ENCODE measurements at regions not wholly inside any gene's neighbourhood (a gene's known extent, or its start where the extent isn't known, plus 50 kb on each side); places are given as distances from the start of the nearest gene placed in this dataset.

DNA sequence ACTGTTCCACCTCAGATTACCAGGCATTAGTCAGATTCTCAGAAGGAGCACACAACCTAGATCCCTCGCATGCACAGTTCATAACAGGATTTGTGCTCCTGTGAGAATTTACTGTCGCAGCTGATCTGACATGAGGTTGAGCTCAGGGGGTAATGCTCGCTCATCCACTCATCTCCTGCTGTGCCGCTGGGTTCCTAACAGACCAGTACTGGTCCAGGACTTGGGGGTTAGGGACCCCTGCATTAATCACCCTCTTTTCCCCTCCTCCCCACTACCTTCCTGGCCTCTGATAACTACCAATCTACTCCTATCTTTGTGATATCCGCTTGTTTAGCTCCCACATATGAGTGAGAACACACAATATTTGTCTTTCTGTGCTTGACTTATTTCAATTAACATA lies 83.5 kb upstream of the FSHB start:
- in situ Hi-C loops (cut with MboI; ENCODE audit: low sequenced_read_pairs in 4 of 4) (no loop called here), intact Hi-C loops (cut with DNase I; ENCODE audit: low total_unique reads) (no loop called here)
- Histone ChIP-seq H3K9me3 (no peaks in the 10 kb centered on the region), H3K4me3 (no peak overlapping the region), H3K27ac (no peak overlapping the region), H3K36me3 (no peaks in the 10 kb centered on the region), H3K4me1 (no peaks in the 10 kb centered on the region), H3K27me3 (no peaks in the 10 kb centered on the region)
- ATAC-seq (no peak), DNase-seq (no peak)
- TF ChIP-seq, protein P1, sequence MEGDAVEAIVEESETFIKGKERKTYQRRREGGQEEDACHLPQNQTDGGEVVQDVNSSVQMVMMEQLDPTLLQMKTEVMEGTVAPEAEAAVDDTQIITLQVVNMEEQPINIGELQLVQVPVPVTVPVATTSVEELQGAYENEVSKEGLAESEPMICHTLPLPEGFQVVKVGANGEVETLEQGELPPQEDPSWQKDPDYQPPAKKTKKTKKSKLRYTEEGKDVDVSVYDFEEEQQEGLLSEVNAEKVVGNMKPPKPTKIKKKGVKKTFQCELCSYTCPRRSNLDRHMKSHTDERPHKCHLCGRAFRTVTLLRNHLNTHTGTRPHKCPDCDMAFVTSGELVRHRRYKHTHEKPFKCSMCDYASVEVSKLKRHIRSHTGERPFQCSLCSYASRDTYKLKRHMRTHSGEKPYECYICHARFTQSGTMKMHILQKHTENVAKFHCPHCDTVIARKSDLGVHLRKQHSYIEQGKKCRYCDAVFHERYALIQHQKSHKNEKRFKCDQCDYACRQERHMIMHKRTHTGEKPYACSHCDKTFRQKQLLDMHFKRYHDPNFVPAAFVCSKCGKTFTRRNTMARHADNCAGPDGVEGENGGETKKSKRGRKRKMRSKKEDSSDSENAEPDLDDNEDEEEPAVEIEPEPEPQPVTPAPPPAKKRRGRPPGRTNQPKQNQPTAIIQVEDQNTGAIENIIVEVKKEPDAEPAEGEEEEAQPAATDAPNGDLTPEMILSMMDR (IDR thresholded peaks at IDR 0.05 in 4 of 5, conservative IDR thresholded peaks at IDR 0.05 in 1 of 5): no peak
- TF ChIP-seq POLR2A (IDR thresholded peaks at IDR 0.05): no peak

DNA sequence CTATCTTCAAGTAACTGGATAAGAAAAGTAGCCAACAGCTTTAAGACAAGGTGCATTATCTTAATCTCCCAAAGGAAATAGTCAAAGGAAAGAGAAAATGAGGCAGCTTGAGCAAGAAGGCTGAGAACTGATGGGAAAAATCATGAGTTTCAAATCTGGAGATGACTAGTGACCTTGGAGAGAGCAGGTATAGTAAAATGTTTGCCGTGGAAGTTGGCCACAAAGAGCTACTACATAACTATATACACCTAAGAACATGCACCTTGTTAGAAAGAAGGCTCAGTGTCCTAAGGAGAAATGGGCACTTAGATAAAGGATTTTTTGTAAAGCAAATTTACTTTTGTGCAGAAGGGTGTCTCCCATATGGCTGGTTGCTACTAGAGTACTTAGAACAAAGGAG lies 80.8 kb upstream of the FSHB start:
- Histone ChIP-seq H3K36me3 (no peaks in the 10 kb centered on the region), H3K4me3 (no peak overlapping the region), H3K4me1 (no peaks in the 10 kb centered on the region), H3K27me3 (no peaks in the 10 kb centered on the region), H3K9me3 (no peaks in the 10 kb centered on the region), H3K27ac (no peak overlapping the region)
- ATAC-seq: no peak
- in situ Hi-C loops (cut with MboI; ENCODE audit: low sequenced_read_pairs in 4 of 4): no loop called here
- DNase-seq: no peak
- TF ChIP-seq, protein P1 (IDR thresholded peaks at IDR 0.05 in 4 of 5, conservative IDR thresholded peaks at IDR 0.05 in 1 of 5): no peak
- TF ChIP-seq POLR2A (IDR thresholded peaks at IDR 0.05): no peak
- intact Hi-C loops (cut with DNase I; ENCODE audit: low total_unique reads): no loop called here

DNA sequence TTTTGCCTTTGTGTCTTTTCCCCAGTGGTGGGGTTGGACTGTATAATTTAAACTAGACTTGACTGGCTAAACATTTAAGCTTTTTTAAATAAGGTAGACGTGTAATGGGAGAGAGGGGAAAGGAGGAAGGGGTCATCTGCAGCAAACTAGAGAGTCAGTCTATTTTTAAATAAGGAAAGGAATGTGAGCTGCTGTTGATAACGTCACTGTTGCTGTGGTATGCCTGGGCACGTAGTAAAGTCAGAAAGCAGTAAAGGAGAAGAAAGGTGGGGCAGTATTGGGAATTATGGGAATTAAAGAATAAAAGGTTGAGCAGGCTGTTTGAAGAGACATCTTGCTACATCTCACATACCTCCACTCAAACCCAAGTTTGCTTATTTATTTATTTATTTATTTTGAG lies 80.4 kb upstream of the FSHB start:
- intact Hi-C loops (cut with DNase I; ENCODE audit: low total_unique reads) (no loop called here), in situ Hi-C loops (cut with MboI; ENCODE audit: low sequenced_read_pairs in 4 of 4) (no loop called here)
- Histone ChIP-seq H3K9me3 (no peaks in the 10 kb centered on the region), H3K4me1 (no peaks in the 10 kb centered on the region), H3K36me3 (no peaks in the 10 kb centered on the region), H3K27ac (no peak overlapping the region), H3K27me3 (no peaks in the 10 kb centered on the region), H3K4me3 (no peak overlapping the region)
- ATAC-seq: no peak
- no peak for DNase-seq
- TF ChIP-seq POLR2A (IDR thresholded peaks at IDR 0.05): no peak
- TF ChIP-seq, protein P1 (IDR thresholded peaks at IDR 0.05 in 4 of 5, conservative IDR thresholded peaks at IDR 0.05 in 1 of 5): no peak

DNA sequence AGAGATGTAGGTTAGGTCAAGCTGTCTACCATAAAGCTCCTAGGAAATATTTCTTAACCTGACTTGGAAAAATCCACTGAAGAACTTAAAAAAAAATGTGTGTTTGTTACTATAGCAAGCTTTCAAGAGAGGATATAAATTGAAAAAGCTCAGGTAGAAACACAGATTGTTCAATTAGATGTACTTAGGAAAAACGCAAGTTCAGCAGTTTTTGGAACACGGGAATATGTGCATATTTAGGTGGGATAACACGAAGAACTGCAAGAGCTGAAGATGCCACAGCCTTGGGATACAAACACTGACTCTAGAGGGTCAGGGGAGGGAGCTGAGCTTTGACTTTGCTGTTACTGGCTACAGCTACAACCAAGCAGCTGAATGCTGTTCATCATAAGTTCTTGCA lies 77.8 kb upstream of the FSHB start:
- Histone ChIP-seq H3K36me3 (no peaks in the 10 kb centered on the region), H3K4me1 (no peaks in the 10 kb centered on the region), H3K27me3 (no peaks in the 10 kb centered on the region), H3K27ac (no peak overlapping the region), H3K4me3 (no peak overlapping the region), H3K9me3 (no peaks in the 10 kb centered on the region)
- DNase-seq (no peak), ATAC-seq (no peak)
- intact Hi-C loops (cut with DNase I; ENCODE audit: low total_unique reads) (no loop called here), in situ Hi-C loops (cut with MboI; ENCODE audit: low sequenced_read_pairs in 4 of 4) (no loop called here)
- no peak for TF ChIP-seq POLR2A (IDR thresholded peaks at IDR 0.05)

DNA sequence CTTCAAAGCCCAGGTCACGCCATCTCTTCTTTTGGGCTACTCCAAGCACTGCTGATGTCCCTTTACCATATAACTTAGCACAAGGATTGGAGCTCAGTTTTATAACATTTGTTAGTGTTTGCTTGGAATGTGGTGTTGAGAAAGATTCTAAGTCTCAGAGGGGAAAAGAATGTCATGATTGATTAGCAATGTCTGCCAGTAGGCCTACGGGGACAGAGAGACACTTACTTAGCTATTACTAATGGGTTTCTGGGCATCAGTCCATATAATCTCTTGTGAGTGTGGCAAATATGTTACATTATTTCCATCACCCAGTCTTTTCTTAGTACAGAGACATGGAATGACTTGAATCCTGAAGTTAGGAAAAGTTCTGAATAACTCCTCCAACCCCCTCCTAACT lies 75.4 kb upstream of the FSHB start:
- Histone ChIP-seq H3K9me3 (no peaks in the 10 kb centered on the region), H3K4me1 (no peaks in the 10 kb centered on the region), H3K4me3 (no peak overlapping the region), H3K27me3 (no peaks in the 10 kb centered on the region), H3K27ac (no peak overlapping the region), H3K36me3 (no peaks in the 10 kb centered on the region)
- in situ Hi-C loops (cut with MboI; ENCODE audit: low sequenced_read_pairs in 4 of 4): no loop called here
- intact Hi-C loops (cut with DNase I; ENCODE audit: low total_unique reads): no loop called here
- TF ChIP-seq, protein P1 (IDR thresholded peaks at IDR 0.05 in 4 of 5, conservative IDR thresholded peaks at IDR 0.05 in 1 of 5): no peak
- TF ChIP-seq POLR2A (IDR thresholded peaks at IDR 0.05): no peak
- no peak for DNase-seq
- ATAC-seq: no peak

All from gastrocnemius medialis (tissue), 4 donors.